GM12875 (cell line): ENCODE measurements at regions not wholly inside any gene's neighbourhood (a gene's known extent, or its start where the extent isn't known, plus 50 kb on each side); places are given as distances from the start of the nearest gene placed in this dataset.

Experiments
- H3K4me3 ChIP-seq: one replicate; pipeline ENCODE4 v1.5.1; 2011; ENCODE audit warnings: low read depth, low read length, control low read depth
- CTCF ChIP-seq: IDR thresholded peaks from 2 replicates; pipeline ENCODE4 v1.5.1; 2011; ENCODE audit warnings: low read depth, mild to moderate bottlenecking, control low read depth, inconsistent platforms, low read length, moderate library complexity, borderline replicate concordance; ENCODE audit not compliant: insufficient read depth

- TF ChIP-seq CTCF, result no peak
- no peak overlapping the region for H3K4me3 ChIP-seq
These were observed 214.4 kb downstream of the PLK2 start for GRCh38 chr5:58245476-58245840.

- no peak for TF ChIP-seq CTCF
- H3K4me3 ChIP-seq, result no peak overlapping the region
These were observed 214.9 kb downstream of the PLK2 start for GRCh38 chr5:58244819-58245475.

GRCh38 chr5:58241389-58241788 lies 218.5 kb downstream of the PLK2 start:
- TF ChIP-seq CTCF, result no peak
- no peak overlapping the region for H3K4me3 ChIP-seq

- TF ChIP-seq CTCF, result no peak
- H3K4me3 ChIP-seq, result no peak overlapping the region
These were observed 219.6 kb downstream of the PLK2 start for GRCh38 chr5:58240322-58240721.

- no peak overlapping the region for H3K4me3 ChIP-seq
- TF ChIP-seq CTCF, result no peak
These were observed 220.2 kb downstream of the PLK2 start for GRCh38 chr5:58239731-58240130.

GRCh38 chr5:58239045-58239444 lies 220.8 kb downstream of the PLK2 start:
- H3K4me3 ChIP-seq, result no peak overlapping the region
- TF ChIP-seq CTCF, result no peak

GRCh38 chr5:58236498-58236897 lies 223.4 kb downstream of the PLK2 start:
- TF ChIP-seq CTCF, result no peak
- no peak overlapping the region for H3K4me3 ChIP-seq
